ENCODE measurements at regions not wholly inside any gene's neighbourhood (a gene's known extent, or its start where the extent isn't known, plus 50 kb on each side); places are given as distances from the start of the nearest gene placed in this dataset.

DNA sequence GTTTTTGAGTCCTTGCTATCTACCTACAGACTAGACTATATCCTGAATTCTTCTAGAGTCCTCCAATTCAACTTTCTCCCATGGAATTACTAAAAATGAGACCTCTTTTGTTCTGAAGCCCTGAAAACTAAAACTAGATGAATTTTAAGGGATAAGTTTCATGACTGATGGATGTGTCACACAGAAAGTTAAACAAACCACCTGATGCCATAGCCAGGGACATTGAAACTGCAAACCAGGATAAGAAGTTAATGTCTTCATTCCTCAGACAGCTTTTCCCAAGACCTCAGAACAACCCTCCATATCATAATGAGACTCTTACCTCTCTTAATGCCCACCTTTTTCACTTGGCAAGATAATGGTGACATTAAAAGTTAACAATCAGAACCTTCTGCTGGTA is 81.5 kb upstream of the PTPN13 start:
- TF ChIP-seq CTCF (conservative IDR thresholded peaks at IDR 0.05 in 1 of 2, IDR thresholded peaks at IDR 0.05 in 1 of 2; ENCODE audit: low read depth in 1 of 2, low read length in 2 of 2) (no peak), EZH2 (IDR thresholded peaks at IDR 0.05; ENCODE audit: low read length, missing control alignments) (no peak)
